HG03342 (cell line): ENCODE measurements at regions not wholly inside any gene's neighbourhood (a gene's known extent, or its start where the extent isn't known, plus 50 kb on each side); places are given as distances from the start of the nearest gene placed in this dataset.
A peak's percentile ranks its signal among the peaks of the same experiment; 100 is the strongest.
"Not testable (repeated sequence)": the region's sequence is repeated elsewhere in the genome, so short reads cannot be mapped to it uniquely, and the experiment has no call there.

Source experiments
- ATAC-seq: cut with Tn5 transposase; IDR thresholded peaks from one replicate; pipeline ENCODE4 v1.9.1; 2021; ENCODE audit warnings: mild to moderate bottlenecking, moderate library complexity; ENCODE audit not compliant: unreplicated experiment

DNA sequence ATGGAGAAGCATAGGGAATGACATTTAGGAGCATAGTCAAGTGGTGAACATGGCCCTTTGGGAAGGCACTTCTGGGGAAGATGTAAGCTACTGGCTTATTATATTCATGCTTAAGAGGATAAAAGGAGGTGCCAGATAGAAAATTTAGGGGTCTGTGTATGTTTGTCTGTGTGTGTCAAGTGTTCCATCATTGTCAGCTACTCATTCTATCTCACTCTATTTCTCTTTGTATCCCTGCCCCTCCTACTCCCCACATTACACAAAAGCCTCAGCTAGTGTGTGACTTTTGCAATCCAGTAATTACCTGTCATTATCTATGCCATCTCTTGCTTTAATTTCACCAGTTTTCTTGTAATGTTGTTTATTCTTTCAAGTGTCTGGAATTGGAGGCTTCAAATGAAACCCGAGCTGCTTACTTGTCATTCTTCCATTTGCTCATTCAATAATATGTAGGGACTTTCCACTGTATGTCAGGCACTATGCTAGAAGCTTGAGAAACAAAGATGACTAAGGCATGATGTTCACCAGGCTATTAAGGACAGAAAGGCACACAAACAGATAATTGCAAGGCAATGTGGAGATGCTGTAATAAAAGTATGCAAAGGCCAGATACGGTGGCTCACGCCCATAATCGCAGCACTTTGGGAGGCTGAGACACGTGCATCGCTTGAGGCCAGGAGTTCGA, 229.8 kb upstream of the TEX13C start:
- ATAC-seq = no peak

DNA sequence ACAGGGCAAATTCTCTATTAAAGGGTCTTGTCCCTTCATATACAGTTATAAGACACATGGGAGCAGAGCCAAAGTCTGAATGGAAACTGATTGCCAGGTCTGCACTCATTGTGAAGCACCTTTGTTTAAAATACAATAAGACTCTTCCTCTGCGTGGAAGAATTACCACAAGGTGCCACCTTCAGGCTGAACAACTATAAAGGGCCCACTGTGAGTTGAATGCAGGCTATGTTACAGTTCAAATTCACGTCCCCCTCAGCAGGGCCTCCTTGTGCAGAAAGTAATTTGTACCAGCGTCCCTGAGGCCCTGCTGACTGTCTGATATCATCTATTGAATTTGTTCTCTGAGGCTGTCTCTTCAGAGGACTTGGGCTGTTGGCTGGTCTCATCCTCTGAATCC, 225.8 kb upstream of the TEX13C start:
- no peak for ATAC-seq

DNA sequence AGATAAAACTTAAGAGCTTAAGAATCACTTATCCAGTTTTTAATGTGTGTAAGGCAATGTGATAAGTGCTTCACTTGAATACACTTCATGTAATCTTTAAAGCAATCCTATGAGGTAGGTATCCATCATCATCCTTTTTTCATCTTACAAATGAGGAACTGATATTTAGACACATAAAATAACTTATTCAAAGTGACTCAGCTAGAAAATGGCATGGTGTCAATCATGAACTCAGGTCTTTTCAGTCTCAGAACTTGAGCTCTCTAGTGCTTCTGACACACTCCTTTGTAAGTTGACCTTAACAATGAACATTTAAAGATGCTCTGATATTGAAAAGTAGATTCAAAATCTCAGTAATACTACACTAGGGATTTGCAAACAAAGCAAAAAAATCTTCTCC, 224.8 kb upstream of the TEX13C start:
- no peak for ATAC-seq

DNA sequence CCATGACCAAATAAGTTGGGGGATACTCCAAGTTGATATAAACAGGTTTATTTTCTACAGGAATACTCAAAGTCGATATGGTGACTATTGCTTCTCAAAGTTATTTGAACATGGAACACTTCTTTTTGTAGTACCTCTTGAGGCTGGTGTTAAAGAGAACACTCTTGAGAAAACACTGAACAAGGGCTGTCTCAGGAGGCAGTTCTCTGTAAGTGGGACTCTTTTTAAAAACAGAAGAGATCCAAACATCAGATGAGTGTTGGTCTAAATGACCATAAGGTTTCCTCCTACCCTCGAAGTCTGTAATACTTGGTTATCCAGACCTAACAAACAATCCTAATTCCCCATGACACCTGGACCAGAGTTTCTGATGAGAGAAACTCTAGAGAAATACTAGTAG, 223.2 kb upstream of the TEX13C start:
- ATAC-seq = no peak

DNA sequence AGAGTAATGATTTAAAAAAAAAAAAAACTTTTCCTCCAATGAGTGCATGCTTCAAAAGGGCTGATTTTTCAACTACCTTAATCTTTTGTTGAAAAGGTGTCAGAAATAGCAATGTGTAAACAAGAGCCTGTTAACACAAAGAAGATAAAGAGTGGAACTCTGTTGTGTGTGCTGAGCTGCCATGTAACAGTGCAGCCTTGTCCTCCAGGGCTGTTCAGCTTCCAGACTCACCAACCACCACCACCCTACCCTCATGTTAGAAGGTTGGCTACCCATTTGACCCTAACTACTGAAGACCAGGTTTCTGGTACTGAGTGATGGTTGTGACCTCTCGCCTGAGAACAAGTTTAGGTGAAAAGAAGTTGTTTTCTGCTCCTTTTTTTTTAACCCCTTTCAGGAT, 222.8 kb upstream of the TEX13C start:
- no peak for ATAC-seq

DNA sequence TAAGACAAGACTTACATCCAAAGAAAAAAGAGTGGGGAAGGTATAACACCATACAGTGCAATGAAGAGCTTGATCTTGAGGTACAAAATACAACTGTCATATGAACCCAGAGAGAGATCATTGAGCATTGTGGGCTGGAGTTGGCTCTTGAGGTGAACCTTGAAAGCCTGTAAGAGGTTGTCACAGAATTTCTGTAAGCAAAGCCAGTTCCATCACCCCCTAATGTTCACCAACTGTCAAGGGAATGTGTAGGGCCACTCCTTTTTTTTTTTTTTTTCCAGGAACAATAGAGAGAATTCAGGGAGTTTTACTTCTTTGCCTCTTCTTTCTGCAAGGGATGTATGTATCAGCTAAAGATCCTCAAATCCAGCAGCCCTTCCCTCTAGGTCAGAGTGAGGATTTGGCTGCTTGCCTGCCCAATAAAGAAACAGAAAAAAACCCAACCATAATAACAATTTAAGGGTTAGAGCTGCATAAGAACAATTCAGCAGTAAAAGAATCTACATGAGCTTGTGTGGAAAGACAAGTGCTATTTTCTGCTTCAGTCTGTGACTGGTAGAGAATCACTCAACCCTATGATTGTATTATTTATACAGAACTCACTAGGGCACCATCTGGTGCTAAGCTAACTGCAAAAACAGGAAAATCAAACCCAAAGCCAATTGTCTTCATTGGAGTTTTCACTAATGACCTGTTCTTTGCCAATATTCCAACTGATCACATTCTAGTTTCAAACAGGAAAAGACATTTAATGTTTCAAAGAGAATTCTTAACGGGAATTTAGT, 217.5 kb upstream of the TEX13C start:
- no peak for ATAC-seq

DNA sequence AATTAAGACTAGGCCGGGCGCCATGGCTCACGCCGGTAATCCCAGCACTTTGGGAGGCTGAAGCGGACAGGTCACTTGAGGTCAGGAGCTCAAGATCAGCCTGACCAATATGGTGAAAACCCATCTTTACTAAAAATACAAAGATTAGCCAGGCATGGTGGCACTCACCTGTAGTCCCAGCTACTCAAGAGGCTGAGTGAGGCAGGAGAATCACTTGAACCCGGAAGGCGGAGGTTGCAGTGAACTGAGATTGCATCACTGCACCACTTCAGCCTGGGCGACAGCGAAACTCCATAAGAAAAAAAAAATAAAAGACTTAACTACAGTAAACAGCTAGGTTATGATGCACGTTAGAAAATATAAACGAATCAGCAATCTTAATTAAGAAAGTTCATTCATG, 216.0 kb upstream of the TEX13C start:
- no peak for ATAC-seq

DNA sequence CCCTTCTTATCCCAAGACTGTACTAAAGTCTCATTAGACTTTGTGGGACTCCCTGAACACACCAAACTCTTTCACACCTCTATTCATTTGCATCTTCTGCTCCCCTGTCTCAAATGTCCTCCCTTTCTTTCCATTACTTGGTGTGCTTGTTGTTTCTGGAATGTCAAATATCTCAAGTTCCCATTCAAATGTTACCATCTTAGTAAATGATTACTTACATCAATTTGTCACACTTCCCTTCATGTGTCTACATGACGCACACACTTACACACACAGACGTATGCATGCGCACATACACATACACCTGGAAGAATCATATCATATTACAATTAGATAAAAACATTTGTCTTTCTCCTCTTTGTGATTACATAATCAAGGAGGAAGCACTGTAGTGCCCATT, 210.8 kb upstream of the TEX13C start:
- no peak for ATAC-seq

DNA sequence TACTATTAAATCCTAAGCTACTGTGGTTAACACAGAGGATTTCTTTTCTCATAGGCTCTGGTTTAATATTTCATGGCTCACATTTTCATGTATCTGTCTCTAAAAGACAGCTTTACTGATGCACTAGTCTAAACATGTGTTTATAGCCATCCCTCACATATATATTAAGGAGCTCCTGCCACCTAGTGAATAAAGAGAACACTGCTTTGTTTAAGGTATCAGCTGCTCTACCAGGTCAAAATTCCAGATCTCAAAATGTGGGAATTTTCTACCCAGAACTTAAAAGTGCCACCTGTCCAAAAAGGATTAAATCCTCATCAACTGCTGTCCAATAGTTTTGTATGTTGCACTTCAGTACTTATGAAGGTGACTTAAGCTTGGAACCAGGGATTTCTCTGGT, 188.5 kb upstream of the TEX13C start:
- peak; percentile 50 for ATAC-seq

DNA sequence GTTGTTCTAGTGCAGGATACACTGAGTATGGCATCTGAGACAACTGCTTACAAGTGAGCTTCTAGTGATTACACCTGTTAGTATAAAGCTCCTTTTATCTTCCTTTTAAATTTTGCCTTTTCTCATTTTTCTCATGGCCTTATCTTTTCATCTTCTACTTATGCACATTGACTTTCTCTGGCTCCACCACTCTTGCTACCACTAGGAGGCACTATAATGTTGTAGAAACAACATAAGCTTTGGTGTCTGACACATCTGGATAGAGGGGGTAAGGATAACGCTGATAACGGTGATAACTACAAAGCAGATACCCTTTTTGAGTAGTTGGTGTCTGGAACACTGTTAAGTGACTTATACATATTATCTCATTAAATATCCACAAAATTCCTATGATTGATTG, 187.4 kb upstream of the TEX13C start:
- peak; percentile 69 for ATAC-seq

DNA sequence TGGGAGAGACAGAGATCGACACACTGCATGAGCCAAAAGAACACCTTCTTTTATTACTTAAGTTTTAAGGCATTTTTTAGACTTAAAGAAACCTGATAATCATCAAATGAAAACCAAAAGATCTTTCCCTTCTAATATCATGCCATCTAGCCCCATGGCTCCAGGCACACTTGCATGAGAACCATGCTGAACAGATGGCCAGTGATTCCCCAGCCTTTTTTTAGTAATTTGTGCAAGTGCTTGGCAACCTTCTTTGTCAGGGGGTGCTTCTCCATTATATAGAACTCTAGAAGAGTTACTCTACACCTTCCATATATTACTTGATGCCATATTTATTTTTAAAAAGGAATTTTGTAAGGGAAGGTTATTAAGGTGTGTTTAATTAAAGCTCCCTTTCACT, 182.2 kb upstream of the TEX13C start:
- no peak for ATAC-seq

DNA sequence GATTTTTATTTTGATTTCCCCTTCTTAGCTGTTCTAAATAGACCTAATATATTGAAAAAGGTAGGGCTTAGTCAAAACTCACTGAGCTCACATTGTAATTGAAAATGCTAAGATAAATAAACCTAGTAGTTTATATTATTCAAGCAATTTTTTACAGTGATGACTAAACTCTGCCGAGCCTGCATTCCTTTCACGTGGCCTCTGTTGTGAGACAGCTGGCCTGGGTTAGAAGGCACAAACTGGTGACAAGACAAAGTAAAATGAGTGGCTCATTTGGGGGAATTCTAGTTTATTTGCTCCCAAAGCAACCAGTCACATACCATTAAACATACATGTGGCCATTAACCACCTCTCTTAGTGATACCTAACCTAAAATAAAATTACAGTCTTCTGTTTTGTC, 169.4 kb upstream of the TEX13C start:
- no peak for ATAC-seq

DNA sequence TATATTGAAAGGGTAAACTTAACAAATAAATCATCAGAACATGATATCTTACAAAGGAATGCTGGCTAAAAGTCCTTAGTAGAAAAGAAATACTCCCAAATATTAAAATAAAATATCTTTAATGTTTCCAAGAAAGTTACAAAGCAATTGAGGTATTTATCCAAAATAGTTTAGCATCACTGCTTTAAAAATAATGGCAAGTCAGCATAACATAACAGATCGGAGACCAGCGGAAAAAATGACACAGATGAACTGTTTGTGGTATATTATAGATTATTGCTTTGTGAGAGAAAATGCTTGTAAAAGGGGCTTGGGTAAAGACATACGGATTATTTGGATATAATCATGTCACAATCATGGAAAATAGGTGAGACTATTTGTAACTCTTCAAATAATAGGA, 168.5 kb upstream of the TEX13C start:
- no peak for ATAC-seq

DNA sequence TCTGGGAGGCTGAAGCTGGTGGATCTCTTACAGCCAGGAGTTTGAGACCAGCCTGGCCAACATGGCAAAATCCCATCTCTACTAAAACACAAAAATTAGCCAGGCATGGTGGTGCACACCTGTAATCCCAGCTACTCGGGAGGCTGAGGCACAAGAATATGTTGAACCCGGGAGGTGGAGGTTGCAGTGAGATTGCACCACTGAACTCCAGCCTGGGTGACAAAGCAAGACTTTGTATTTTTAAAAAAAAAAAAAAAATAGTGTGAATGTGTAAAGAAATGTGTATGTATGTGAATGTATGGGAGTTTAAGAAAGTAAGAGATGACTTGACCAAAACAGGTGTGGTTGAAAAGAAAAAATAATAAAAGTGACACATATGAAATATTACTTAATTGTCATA, 167.7 kb upstream of the TEX13C start:
- ATAC-seq = no peak

DNA sequence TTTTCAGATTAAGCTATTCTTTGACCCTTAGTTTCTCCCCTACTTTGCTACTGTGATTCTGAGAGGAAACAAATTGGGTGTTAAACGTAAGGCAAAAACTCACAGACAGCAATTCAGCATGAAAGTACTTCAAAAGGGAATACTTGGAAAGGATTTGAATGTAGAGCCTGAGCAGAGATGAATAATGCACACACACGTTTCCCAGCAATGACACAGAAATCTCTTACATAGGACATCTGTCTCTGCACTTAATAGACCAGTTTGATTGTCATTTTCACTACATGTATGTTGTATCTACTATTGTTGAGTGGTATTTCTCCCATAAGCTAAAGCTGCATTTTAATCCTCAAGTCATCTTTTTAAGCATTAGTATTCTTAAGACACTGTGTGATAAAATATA, 166.1 kb upstream of the TEX13C start:
- no peak for ATAC-seq

DNA sequence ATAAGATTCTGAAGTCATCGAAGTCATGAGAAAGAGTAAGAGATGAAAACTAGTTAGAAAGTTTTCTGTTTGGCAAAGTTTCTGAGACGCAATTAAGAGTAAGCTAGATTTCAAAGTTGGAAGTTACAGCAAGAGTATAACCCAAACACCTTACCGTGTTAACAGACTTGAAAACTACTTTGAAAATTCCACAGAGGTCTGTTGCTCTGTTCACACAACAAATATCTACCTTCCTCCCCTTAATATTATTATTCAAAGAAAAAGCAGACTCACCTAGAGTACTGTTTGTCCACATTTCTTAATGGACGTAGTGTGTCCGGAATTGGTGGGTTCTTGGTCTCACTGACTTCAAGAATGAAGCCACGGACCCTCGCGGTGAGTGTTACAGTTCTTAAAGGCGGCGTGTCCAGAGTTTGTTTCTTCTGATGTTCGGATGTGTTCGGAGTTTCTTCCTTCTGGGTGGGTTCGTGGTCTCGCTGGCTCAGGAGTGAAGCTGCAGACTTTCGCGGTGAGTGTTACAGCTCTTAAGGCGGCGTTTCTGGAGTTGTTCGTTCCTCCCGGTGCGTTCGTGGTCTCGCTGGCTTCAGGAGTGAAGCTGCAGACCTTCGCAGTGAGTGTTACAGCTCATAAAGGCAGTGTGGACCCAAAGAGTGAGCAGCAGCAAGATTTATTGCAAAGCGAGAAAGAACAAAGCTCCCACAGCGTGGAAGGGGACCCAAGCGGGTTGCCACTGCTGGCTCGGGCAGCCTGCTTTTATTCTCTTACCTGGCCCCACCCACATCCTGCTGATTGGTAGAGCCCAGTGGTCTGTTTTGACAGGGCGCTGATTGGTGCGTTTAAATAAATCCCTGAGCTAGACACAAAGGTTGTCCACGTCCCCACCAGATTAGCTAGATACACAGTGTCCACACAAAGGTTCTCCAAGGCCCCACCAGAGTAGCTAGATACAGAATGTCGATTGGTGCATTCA, 165.1 kb upstream of the TEX13C start:
- not testable (repeated sequence) for ATAC-seq

DNA sequence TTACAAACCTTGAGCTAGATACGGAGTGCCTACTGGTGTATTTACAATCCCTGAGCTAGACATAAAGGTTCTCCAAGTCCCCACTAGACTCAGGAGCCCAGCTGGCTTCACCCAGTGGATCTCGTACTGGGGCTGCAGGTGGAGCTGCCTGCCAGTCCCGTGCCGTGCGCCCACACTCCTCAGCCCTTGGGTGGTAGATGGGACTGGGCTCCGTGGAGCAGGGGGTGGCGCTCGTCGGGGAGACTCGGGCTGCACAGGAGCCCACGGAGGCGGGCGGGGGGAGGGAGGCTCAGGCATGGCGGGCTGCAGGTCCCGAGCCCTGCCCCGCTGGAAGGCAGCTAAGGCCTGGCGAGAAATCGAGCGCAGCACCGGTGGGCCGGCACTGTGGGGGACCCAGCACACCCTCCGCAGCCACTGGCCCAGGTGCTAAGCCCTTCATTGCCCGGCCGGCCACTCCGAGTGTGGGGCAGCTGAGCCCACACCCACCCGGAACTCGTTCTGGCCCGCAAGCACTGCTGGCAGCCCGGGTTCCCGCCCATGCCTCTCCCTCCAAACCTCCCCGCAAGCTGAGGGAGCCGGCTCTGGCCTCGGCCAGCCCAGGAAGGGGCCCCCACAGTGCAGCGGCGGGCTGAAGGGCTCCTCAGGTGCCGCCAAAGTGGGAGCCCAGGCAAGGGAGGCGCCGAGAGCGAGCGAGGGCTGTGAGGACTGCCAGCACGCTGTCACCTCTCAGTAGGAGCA, 164.2 kb upstream of the TEX13C start:
- ATAC-seq = not testable (repeated sequence)

DNA sequence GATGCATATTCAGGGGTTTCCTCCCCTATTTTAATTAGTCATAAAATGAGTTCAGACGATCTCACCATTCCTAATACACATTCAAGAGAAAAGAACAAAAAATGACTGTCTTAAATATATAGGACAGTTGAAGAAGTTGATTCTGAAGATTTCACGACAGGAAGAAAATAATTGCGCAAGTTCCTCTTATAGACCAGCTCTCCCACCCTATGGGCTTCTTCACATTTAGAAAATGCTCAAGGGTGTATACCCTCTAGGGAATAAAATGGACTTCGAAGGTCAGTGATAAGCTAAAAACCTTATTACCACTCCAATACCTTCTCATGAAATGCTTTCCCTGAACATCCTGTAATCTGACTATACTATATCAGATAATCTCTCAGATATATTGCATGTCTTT, 149.2 kb upstream of the TEX13C start:
- ATAC-seq = no peak

DNA sequence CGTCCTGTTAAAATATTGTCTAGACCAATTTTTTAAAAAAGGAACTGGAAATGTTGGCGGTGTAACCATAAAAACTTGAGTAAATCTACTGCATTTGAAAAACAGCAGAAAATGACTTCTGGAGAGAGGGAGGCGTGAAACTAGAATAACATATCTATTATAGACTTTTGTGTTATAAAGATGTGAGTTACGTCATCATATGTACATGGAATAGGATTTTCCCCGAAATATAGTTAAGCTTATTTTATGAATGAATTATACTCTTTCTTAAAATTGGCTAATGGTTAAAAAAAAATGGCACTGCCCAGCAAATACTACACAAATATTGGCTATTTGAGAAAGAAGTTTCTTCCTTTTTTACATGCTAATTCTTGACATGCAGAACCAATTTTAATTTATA, 147.1 kb upstream of the TEX13C start:
- no peak for ATAC-seq

DNA sequence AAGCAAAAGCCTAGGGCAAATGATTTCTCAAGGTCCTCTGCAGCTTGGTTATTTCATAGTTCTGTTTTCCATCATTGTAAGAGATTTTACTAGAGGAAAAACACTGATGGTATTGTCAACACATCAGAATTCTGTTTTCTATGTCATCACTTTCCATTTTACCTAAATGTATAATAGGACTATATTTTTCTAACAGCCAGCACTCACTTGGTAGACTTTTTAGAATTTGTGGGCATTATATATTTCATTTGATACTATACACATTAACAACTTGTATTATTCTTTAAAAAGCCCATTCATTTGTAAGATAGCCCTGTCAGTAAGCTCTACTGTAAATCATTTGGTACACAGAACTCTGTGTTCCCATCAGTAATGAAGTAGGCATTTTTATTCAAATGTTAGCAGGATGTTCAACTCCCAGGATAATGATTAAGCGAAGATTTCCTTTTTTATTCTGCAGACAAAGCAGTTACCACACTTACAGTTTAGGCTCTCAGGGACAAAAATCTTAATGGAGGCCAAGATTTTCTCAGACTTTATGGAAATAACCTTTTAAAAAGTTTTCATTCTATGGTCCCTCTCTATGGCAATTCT, 143.6 kb upstream of the TEX13C start:
- ATAC-seq = no peak
